Subcutaneous abdominal adipose tissue (tissue), 5 donors: ENCODE measurements at regions not wholly inside any gene's neighbourhood (a gene's known extent, or its start where the extent isn't known, plus 50 kb on each side); places are given as distances from the start of the nearest gene placed in this dataset.

Experiments
- H3K27ac ChIP-seq: one replicate; pipeline ENCODE4 v1.7.0; 2013; ENCODE audit warnings: low read depth, mild to moderate bottlenecking, inconsistent platforms, low read length, moderate library complexity
- H3K27me3 ChIP-seq, 5 donors: one replicate each; pipeline ENCODE4 v1.7.0; 2013; ENCODE audit warnings: low read length in 5 of 5, inconsistent platforms in 1 of 5; ENCODE audit not compliant: control insufficient read depth in 5 of 5, insufficient read depth in 4 of 5
- H3K36me3 ChIP-seq, 5 donors: one replicate each; pipeline ENCODE4 v1.7.0; 2013; ENCODE audit warnings: low read length in 5 of 5; ENCODE audit not compliant: control insufficient read depth in 5 of 5, insufficient read depth in 5 of 5
- H3K4me1 ChIP-seq, 5 donors: one replicate each; pipeline ENCODE4 v1.7.0; 2013; ENCODE audit warnings: low read length in 5 of 5, mild to moderate bottlenecking in 3 of 5, moderate library complexity in 1 of 5; ENCODE audit not compliant: control insufficient read depth in 5 of 5, insufficient read depth in 5 of 5
- H3K4me3 ChIP-seq, 5 donors: one replicate each; pipeline ENCODE4 v1.7.0; 2013; ENCODE audit warnings: low read length in 5 of 5, low read depth in 1 of 5
- H3K9ac ChIP-seq, 5 donors: one replicate each; pipeline ENCODE4 v1.7.0; 2013; ENCODE audit warnings: low read length in 5 of 5, mild to moderate bottlenecking in 4 of 5, moderate library complexity in 3 of 5
- H3K9me3 ChIP-seq, 5 donors: one replicate each; pipeline ENCODE4 v1.7.0; 2013; ENCODE audit warnings: low read length in 5 of 5; ENCODE audit not compliant: control insufficient read depth in 5 of 5
- donor health status: healthy.
- donor health status: healthy.
- donor health status: healthy.
- donor health status: healthy.
- donor health status: healthy.

GRCh38 chr5:17690473-17690872 is 56.2 kb downstream of the TAF11L14 start:
- H3K36me3 ChIP-seq: no peaks in the 10 kb centered on the region
- no peak overlapping the region for H3K4me3 ChIP-seq
- no peak overlapping the region for H3K27ac ChIP-seq
- peaks cover 0 to 4% (median 0%) of the 10 kb centered on the region in 5 donors for H3K27me3 ChIP-seq
- H3K9ac ChIP-seq: no peak overlapping the region
- no peaks in the 10 kb centered on the region for H3K4me1 ChIP-seq
- peaks cover 0 to 3% (median 0%) of the 10 kb centered on the region in 5 donors for H3K9me3 ChIP-seq

- H3K27ac ChIP-seq: no peak overlapping the region
- H3K9me3 ChIP-seq: peaks cover 0 to 3% (median 0%) of the 10 kb centered on the region in 5 donors
- H3K4me3 ChIP-seq: no peak overlapping the region
- no peaks in the 10 kb centered on the region for H3K4me1 ChIP-seq
- peaks cover 0 to 4% (median 0%) of the 10 kb centered on the region in 5 donors for H3K27me3 ChIP-seq
- H3K36me3 ChIP-seq: no peaks in the 10 kb centered on the region
- no peak overlapping the region for H3K9ac ChIP-seq
These were observed 57.5 kb downstream of the TAF11L14 start for GRCh38 chr5:17691762-17692161.

GRCh38 chr5:17694371-17694770 is 60.1 kb downstream of the TAF11L14 start:
- Histone ChIP-seq H3K9me3 (peaks cover 0 to 3% (median 0%) of the 10 kb centered on the region in 5 donors), H3K4me3 (no peak overlapping the region), H3K27me3 (peaks cover 0 to 4% (median 0%) of the 10 kb centered on the region in 5 donors), H3K4me1 (no peaks in the 10 kb centered on the region), H3K36me3 (no peaks in the 10 kb centered on the region), H3K27ac (no peak overlapping the region), H3K9ac (no peak overlapping the region)

GRCh38 chr5:17694914-17695313 is 60.7 kb downstream of the TAF11L14 start:
- no peaks in the 10 kb centered on the region for H3K36me3 ChIP-seq
- peaks cover 0 to 3% (median 0%) of the 10 kb centered on the region in 5 donors for H3K9me3 ChIP-seq
- H3K9ac ChIP-seq: no peak overlapping the region
- no peak overlapping the region for H3K4me3 ChIP-seq
- no peak overlapping the region for H3K27ac ChIP-seq
- peaks cover 0 to 4% (median 0%) of the 10 kb centered on the region in 5 donors for H3K27me3 ChIP-seq
- no peaks in the 10 kb centered on the region for H3K4me1 ChIP-seq

- H3K9ac ChIP-seq: no peak overlapping the region
- no peaks in the 10 kb centered on the region for H3K27me3 ChIP-seq
- peaks cover 0 to 4% (median 0%) of the 10 kb centered on the region in 5 donors for H3K9me3 ChIP-seq
- H3K36me3 ChIP-seq: no peaks in the 10 kb centered on the region
- no peak overlapping the region for H3K27ac ChIP-seq
- no peaks in the 10 kb centered on the region for H3K4me1 ChIP-seq
- H3K4me3 ChIP-seq: no peak overlapping the region
These were observed 62.4 kb downstream of the TAF11L14 start for GRCh38 chr5:17696627-17697026.

- no peaks in the 10 kb centered on the region for H3K4me1 ChIP-seq
- no peak overlapping the region for H3K27ac ChIP-seq
- H3K9ac ChIP-seq: no peak overlapping the region
- H3K4me3 ChIP-seq: no peak overlapping the region
- H3K36me3 ChIP-seq: no peaks in the 10 kb centered on the region
- H3K9me3 ChIP-seq: peaks cover 0 to 4% (median 0%) of the 10 kb centered on the region in 5 donors
- no peaks in the 10 kb centered on the region for H3K27me3 ChIP-seq
These were observed 63.4 kb downstream of the TAF11L14 start for GRCh38 chr5:17697671-17698070.

- Histone ChIP-seq H3K4me1 (no peaks in the 10 kb centered on the region), H3K4me3 (no peak overlapping the region), H3K9me3 (no peaks in the 10 kb centered on the region), H3K27me3 (no peaks in the 10 kb centered on the region), H3K9ac (no peak overlapping the region), H3K27ac (no peak overlapping the region), H3K36me3 (no peaks in the 10 kb centered on the region)
These were observed 74.9 kb downstream of the TAF11L14 start for GRCh38 chr5:17709011-17709710.

- Histone ChIP-seq H3K27ac (no peak overlapping the region), H3K4me3 (no peak overlapping the region), H3K4me1 (no peaks in the 10 kb centered on the region), H3K9me3 (no peaks in the 10 kb centered on the region), H3K9ac (no peak overlapping the region), H3K27me3 (no peaks in the 10 kb centered on the region), H3K36me3 (no peaks in the 10 kb centered on the region)
These were observed 79.0 kb downstream of the TAF11L14 start for GRCh38 chr5:17713301-17713700.

- Histone ChIP-seq H3K36me3 (no peaks in the 10 kb centered on the region), H3K27me3 (no peaks in the 10 kb centered on the region), H3K9ac (no peak overlapping the region), H3K27ac (no peak overlapping the region), H3K4me3 (no peak overlapping the region), H3K4me1 (no peaks in the 10 kb centered on the region), H3K9me3 (no peaks in the 10 kb centered on the region)
These were observed 79.9 kb downstream of the TAF11L14 start for GRCh38 chr5:17714186-17714585.

GRCh38 chr5:17719592-17719991 is 85.3 kb downstream of the TAF11L14 start:
- Histone ChIP-seq H3K27me3 (no peaks in the 10 kb centered on the region), H3K9ac (no peak overlapping the region), H3K27ac (no peak overlapping the region), H3K9me3 (no peaks in the 10 kb centered on the region), H3K4me1 (no peaks in the 10 kb centered on the region), H3K4me3 (no peak overlapping the region), H3K36me3 (no peaks in the 10 kb centered on the region)
